K562 (cell line): ENCODE measurements at regions not wholly inside any gene's neighbourhood (a gene's known extent, or its start where the extent isn't known, plus 50 kb on each side); places are given as distances from the start of the nearest gene placed in this dataset.

Source experiments
- ATAC-seq: fragments of 200-7000 bp; cut with Tn5 transposase; 3 replicates; pipeline ENCODE4 v1.9.1; 2020; ENCODE audit warnings: moderate library complexity
- BruUV-seq: library from RNA; stranded (reverse); fragments of 400-500 nt; replicated peaks from 2 replicates; lab custom pipeline; 2021; lab: Mats Ljungman, UMichigan
- CTCF ChIA-PET: fragments of 300-600 bp; formaldehyde crosslinking; extraction: SDS; loops from one replicate; lab custom pipeline; 2021; ENCODE audit warnings: low intra/inter-chr PET ratio; lab: Yijun Ruan, JAX
- POLR2A ChIA-PET: fragments of 300-600, 350-650 bp; sonication (Branson Sonifier 250); formaldehyde crosslinking; extraction: SDS; loops from one replicate; lab custom pipeline; 2021; ENCODE audit warnings: antibody characterized with exemption, inconsistent platforms; lab: Yijun Ruan, JAX
- DNase-seq, 4 experiments: peaks; one replicate each; pipeline versions ENCODE4 v3.0.0 to v3.0.0-alpha.2; 2011 to 2018; ENCODE audit warnings: low spot score in 3 of 4, mixed read lengths in 3 of 4; ENCODE audit errors: extremely low read depth in 1 of 4
- FAIRE-seq: peaks from 2 replicates; lab custom pipeline; 2011; peaks lifted over from hg19 to GRCh38; lab: Jason Lieb, UNC
- H2AFZ ChIP-seq: 2 replicates; pipeline ENCODE4 v1.6.0; 2011; ENCODE audit warnings: low read depth, low read length, control low read depth, inconsistent platforms
- H3K27ac ChIP-seq: fragments of 200-600 bp; 3 replicates; pipeline ENCODE4 v1.8.0; 2011; ENCODE audit warnings: low read depth, mild to moderate bottlenecking, control low read depth, inconsistent platforms, low read length, moderate library complexity, mixed read lengths; ENCODE audit errors: extremely low read depth
- H3K27me3 ChIP-seq, 2 experiments: fragments of 300-600 bp in 1 of 2; 2 replicates in 1 of 2; 3 replicates in 1 of 2; pipeline versions ENCODE4 v1.6.0 to v1.8.0; 2011; ENCODE audit warnings: inconsistent platforms in 2 of 2, low read length in 2 of 2, mild to moderate bottlenecking in 1 of 2, mixed read lengths in 1 of 2, moderate library complexity in 1 of 2; ENCODE audit not compliant: control insufficient read depth in 2 of 2, insufficient read depth in 2 of 2
- H3K36me3 ChIP-seq: fragments of 300-600 bp; 3 replicates; pipeline ENCODE4 v1.8.0; 2011; ENCODE audit warnings: mild to moderate bottlenecking, low read length, inconsistent platforms; ENCODE audit not compliant: control insufficient read depth, insufficient read depth
- H3K4me1 ChIP-seq, 2 experiments: fragments of 200-600 bp in 1 of 2; replicated peaks in 1 of 2; 2 replicates in 1 of 2; 3 replicates in 1 of 2; pipeline versions ENCODE4 v1.5.1 to v1.8.0; 2011; ENCODE audit warnings: inconsistent platforms in 2 of 2, low read length in 2 of 2, mild to moderate bottlenecking in 1 of 2, mixed read lengths in 1 of 2, moderate library complexity in 1 of 2; ENCODE audit not compliant: control insufficient read depth in 2 of 2, insufficient read depth in 2 of 2
- H3K4me2 ChIP-seq: 2 replicates; pipeline ENCODE4 v1.6.1; 2011; ENCODE audit warnings: low read length, control low read depth, inconsistent platforms, mixed read lengths; ENCODE audit not compliant: insufficient read depth
- H3K4me3 ChIP-seq: fragments of 200-600 bp; sonication (generic), shearing (Covaris generic); 2 replicates; pipeline ENCODE4 v1.5.1; 2016; ENCODE audit warnings: control low read depth, inconsistent platforms
- H3K79me2 ChIP-seq: fragments of 200-600 bp; 3 replicates; pipeline ENCODE4 v1.8.0; 2011; ENCODE audit warnings: low read length, inconsistent platforms; ENCODE audit not compliant: control insufficient read depth, insufficient read depth
- H3K9ac ChIP-seq, 2 experiments: 2 replicates each; pipeline versions ENCODE4 v1.6.0 to v1.6.1; 2011; ENCODE audit warnings: low read depth in 2 of 2, low read length in 2 of 2, control low read depth in 1 of 2, inconsistent platforms in 1 of 2, mild to moderate bottlenecking in 1 of 2, mixed read lengths in 1 of 2; ENCODE audit not compliant: insufficient read depth in 1 of 2
- H3K9me1 ChIP-seq: one replicate; pipeline ENCODE4 v1.6.0; 2011; ENCODE audit warnings: inconsistent platforms, mild to moderate bottlenecking, low read length, moderate library complexity; ENCODE audit not compliant: control insufficient read depth, insufficient read depth
- H3K9me3 ChIP-seq: replicated peaks from 2 replicates; pipeline ENCODE4 v1.5.1; 2011; ENCODE audit warnings: low read depth, low read length, inconsistent platforms; ENCODE audit not compliant: control insufficient read depth, insufficient read depth
- H4K20me1 ChIP-seq: replicated peaks from 2 replicates; pipeline ENCODE4 v1.6.1; 2011; ENCODE audit warnings: low read length, inconsistent platforms, mixed read lengths; ENCODE audit not compliant: control insufficient read depth, insufficient read depth
- ZNF197 ChIP-seq: fragments of 200-800 bp; sonication (Bioruptor generic); IDR thresholded peaks from 2 replicates; pipeline ENCODE4 v1.6.1; 2016; ENCODE audit warnings: low read depth, missing genetic modification characterization, missing compliant biosample characterization
- ZNF586 ChIP-seq: fragments of 450-650 bp; formaldehyde crosslinking; conservative IDR thresholded peaks from 2 replicates; pipeline ENCODE4 v1.4.0; 2020; ENCODE audit warnings: mild to moderate bottlenecking, moderate library complexity
- whole genome bisulfite sequencing: fragments of 100-300 bp; shearing (Covaris generic); methylation state at CpG from one replicate; pipeline ENCODE4 v1.1.6; 2016; ENCODE audit warnings: low coverage, mixed read lengths; ENCODE audit not compliant: insufficient coverage; ENCODE audit errors: missing lambda C conversion rate; 5-methylcytosine and 5-hydroxymethylcytosine counted together
- in situ Hi-C: fragments of 300-500 bp; cut with MboI; formaldehyde crosslinking; loops from 4 replicates; pipeline ENCODE4 v1.15.0; 2018; ENCODE audit warnings: inconsistent platforms, mixed read lengths
- intact Hi-C: fragments of 100-400 bp; cut with micrococcal nuclease; formaldehyde crosslinking; loops from 2 replicates; pipeline ENCODE4 v1.14.2; 2022
- TF ChIP-seq, protein P1 (sequence below): fragments of 450-650 bp; conservative IDR thresholded peaks from 2 replicates; pipeline ENCODE4 v1.6.1; 2016; ENCODE audit warnings: missing genetic modification characterization, low read depth, mild to moderate bottlenecking, control low read depth, missing compliant biosample characterization
- TF ChIP-seq, protein P2 (sequence below): fragments of 450-650 bp; IDR thresholded peaks from 2 replicates; pipeline ENCODE4 v1.6.1; 2016; ENCODE audit warnings: mild to moderate bottlenecking, moderate library complexity

DNA sequence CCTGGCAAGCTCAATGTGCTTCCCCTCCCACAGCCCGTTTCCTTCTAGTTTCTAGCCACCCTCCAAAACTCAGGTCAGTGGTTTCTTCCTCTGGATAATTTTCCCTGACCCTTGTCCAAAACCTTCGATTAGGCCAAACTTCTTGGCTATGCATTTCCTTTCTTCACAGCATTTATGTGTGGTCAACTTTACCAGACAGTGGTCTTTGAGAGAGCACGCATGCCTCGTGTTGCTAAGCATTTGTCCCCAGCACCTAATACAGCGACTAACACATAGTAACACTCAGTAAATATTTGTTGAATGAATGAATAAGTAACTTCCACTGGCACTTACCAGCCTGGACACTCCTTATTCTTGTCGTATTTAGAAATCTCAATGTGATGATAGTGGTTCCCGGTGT, 610.7 kb downstream of the PLPP3 start:
- in situ Hi-C loops (no loop called here), intact Hi-C loops (no loop called here)
- Histone ChIP-seq H3K4me3 (no peak overlapping the region), H3K4me2 (no peak overlapping the region), H3K27me3 (no peaks in the 10 kb centered on the region), H3K79me2 (no peaks in the 10 kb centered on the region), H3K4me1 (no peaks in the 10 kb centered on the region), H3K36me3 (no peaks in the 10 kb centered on the region), H3K9me3 (no peaks in the 10 kb centered on the region), H3K9me1 (no peaks in the 10 kb centered on the region), H3K27ac (no peak overlapping the region), H2AFZ (no peak overlapping the region), H4K20me1 (no peaks in the 10 kb centered on the region), H3K9ac (no peak overlapping the region)
- under 1% methylated on average over 7 of the region's 7 CpGs for WGBS
- no peak for DNase-seq
- no TSS peak for BruUV-seq
- FAIRE-seq: no peak
- POLR2A ChIA-PET: no interaction called here
- no peak for ATAC-seq
- CTCF ChIA-PET: no interaction called here
- TF ChIP-seq ZNF586: no peak
- no peak for TF ChIP-seq ZNF197 (CRISPR knock-in tag)
- TF ChIP-seq, protein P1, sequence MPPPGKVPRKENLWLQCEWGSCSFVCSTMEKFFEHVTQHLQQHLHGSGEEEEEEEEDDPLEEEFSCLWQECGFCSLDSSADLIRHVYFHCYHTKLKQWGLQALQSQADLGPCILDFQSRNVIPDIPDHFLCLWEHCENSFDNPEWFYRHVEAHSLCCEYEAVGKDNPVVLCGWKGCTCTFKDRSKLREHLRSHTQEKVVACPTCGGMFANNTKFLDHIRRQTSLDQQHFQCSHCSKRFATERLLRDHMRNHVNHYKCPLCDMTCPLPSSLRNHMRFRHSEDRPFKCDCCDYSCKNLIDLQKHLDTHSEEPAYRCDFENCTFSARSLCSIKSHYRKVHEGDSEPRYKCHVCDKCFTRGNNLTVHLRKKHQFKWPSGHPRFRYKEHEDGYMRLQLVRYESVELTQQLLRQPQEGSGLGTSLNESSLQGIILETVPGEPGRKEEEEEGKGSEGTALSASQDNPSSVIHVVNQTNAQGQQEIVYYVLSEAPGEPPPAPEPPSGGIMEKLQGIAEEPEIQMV: no peak
- TF ChIP-seq, protein P2, sequence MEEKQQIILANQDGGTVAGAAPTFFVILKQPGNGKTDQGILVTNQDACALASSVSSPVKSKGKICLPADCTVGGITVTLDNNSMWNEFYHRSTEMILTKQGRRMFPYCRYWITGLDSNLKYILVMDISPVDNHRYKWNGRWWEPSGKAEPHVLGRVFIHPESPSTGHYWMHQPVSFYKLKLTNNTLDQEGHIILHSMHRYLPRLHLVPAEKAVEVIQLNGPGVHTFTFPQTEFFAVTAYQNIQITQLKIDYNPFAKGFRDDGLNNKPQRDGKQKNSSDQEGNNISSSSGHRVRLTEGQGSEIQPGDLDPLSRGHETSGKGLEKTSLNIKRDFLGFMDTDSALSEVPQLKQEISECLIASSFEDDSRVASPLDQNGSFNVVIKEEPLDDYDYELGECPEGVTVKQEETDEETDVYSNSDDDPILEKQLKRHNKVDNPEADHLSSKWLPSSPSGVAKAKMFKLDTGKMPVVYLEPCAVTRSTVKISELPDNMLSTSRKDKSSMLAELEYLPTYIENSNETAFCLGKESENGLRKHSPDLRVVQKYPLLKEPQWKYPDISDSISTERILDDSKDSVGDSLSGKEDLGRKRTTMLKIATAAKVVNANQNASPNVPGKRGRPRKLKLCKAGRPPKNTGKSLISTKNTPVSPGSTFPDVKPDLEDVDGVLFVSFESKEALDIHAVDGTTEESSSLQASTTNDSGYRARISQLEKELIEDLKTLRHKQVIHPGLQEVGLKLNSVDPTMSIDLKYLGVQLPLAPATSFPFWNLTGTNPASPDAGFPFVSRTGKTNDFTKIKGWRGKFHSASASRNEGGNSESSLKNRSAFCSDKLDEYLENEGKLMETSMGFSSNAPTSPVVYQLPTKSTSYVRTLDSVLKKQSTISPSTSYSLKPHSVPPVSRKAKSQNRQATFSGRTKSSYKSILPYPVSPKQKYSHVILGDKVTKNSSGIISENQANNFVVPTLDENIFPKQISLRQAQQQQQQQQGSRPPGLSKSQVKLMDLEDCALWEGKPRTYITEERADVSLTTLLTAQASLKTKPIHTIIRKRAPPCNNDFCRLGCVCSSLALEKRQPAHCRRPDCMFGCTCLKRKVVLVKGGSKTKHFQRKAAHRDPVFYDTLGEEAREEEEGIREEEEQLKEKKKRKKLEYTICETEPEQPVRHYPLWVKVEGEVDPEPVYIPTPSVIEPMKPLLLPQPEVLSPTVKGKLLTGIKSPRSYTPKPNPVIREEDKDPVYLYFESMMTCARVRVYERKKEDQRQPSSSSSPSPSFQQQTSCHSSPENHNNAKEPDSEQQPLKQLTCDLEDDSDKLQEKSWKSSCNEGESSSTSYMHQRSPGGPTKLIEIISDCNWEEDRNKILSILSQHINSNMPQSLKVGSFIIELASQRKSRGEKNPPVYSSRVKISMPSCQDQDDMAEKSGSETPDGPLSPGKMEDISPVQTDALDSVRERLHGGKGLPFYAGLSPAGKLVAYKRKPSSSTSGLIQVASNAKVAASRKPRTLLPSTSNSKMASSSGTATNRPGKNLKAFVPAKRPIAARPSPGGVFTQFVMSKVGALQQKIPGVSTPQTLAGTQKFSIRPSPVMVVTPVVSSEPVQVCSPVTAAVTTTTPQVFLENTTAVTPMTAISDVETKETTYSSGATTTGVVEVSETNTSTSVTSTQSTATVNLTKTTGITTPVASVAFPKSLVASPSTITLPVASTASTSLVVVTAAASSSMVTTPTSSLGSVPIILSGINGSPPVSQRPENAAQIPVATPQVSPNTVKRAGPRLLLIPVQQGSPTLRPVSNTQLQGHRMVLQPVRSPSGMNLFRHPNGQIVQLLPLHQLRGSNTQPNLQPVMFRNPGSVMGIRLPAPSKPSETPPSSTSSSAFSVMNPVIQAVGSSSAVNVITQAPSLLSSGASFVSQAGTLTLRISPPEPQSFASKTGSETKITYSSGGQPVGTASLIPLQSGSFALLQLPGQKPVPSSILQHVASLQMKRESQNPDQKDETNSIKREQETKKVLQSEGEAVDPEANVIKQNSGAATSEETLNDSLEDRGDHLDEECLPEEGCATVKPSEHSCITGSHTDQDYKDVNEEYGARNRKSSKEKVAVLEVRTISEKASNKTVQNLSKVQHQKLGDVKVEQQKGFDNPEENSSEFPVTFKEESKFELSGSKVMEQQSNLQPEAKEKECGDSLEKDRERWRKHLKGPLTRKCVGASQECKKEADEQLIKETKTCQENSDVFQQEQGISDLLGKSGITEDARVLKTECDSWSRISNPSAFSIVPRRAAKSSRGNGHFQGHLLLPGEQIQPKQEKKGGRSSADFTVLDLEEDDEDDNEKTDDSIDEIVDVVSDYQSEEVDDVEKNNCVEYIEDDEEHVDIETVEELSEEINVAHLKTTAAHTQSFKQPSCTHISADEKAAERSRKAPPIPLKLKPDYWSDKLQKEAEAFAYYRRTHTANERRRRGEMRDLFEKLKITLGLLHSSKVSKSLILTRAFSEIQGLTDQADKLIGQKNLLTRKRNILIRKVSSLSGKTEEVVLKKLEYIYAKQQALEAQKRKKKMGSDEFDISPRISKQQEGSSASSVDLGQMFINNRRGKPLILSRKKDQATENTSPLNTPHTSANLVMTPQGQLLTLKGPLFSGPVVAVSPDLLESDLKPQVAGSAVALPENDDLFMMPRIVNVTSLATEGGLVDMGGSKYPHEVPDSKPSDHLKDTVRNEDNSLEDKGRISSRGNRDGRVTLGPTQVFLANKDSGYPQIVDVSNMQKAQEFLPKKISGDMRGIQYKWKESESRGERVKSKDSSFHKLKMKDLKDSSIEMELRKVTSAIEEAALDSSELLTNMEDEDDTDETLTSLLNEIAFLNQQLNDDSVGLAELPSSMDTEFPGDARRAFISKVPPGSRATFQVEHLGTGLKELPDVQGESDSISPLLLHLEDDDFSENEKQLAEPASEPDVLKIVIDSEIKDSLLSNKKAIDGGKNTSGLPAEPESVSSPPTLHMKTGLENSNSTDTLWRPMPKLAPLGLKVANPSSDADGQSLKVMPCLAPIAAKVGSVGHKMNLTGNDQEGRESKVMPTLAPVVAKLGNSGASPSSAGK: no peak
